Testis (tissue), 2 donors: ENCODE measurements at regions not wholly inside any gene's neighbourhood (a gene's known extent, or its start where the extent isn't known, plus 50 kb on each side); places are given as distances from the start of the nearest gene placed in this dataset.
A peak's percentile ranks its signal among the peaks of the same experiment; 100 is the strongest.

Experiments
- DNase-seq: peaks from one replicate; pipeline ENCODE4 v3.0.0-alpha.2; 2019
- H3K27ac ChIP-seq, 2 donors: fragments of 200-600 bp; sonication (generic); one replicate each; pipeline ENCODE4 v1.5.1; 2019
- H3K27me3 ChIP-seq: fragments of 200-600 bp; sonication (generic); one replicate; pipeline ENCODE4 v1.5.1; 2019
- H3K36me3 ChIP-seq: fragments of 200-600 bp; sonication (generic); one replicate; pipeline ENCODE4 v1.5.1; 2017; ENCODE audit warnings: low read depth; ENCODE audit errors: missing control alignments
- H3K4me1 ChIP-seq: fragments of 200-600 bp; sonication (generic); one replicate; pipeline ENCODE4 v1.5.1; 2019
- H3K4me3 ChIP-seq, 2 donors: fragments of 200-600 bp; sonication (generic); one replicate each; pipeline ENCODE4 v1.5.1; 2017 to 2019
- H3K9me3 ChIP-seq: fragments of 200-600 bp; sonication (generic); one replicate; pipeline ENCODE4 v1.5.1; 2017
- CTCF ChIP-seq, 3 experiments: fragments of 450-650 bp in 2 of 3; fragments of 200-600 bp in 1 of 3; sonication (generic) in 1 of 3; IDR thresholded peaks; one replicate each; pipeline ENCODE4 v1.5.1; 2016 to 2019; ENCODE audit warnings: antibody characterized with exemption in 3 of 3, mild to moderate bottlenecking in 2 of 3, moderate library complexity in 1 of 3
- POLR2A ChIP-seq: fragments of 450-650 bp; IDR thresholded peaks from one replicate; pipeline ENCODE4 v1.6.1; 2017; ENCODE audit warnings: antibody characterized with exemption, mild to moderate bottlenecking, moderate library complexity
- WGBS, 2 donors: methylation state at CpG; one replicate each; pipeline ENCODE4 v1.1.5; 2018; 5-methylcytosine and 5-hydroxymethylcytosine counted together
- intact Hi-C: fragments of 100-400 bp; cut with DNase I; formaldehyde crosslinking; loops from one replicate; pipeline ENCODE4 v1.15.1; 2023; ENCODE audit warnings: low total_unique reads

- no peaks in the 10 kb centered on the region for H3K4me1 ChIP-seq
- 97 to 100% methylated on average over 1 of the region's 1 CpG for WGBS, 2 donors
- no peak for DNase-seq
- no peak overlapping the region for H3K4me3 ChIP-seq
- no peak overlapping the region for H3K27ac ChIP-seq
- no peaks in the 10 kb centered on the region for H3K9me3 ChIP-seq
- no peaks in the 10 kb centered on the region for H3K36me3 ChIP-seq
- intact Hi-C loops, result no loop called here
- no peaks in the 10 kb centered on the region for H3K27me3 ChIP-seq
- TF ChIP-seq POLR2A (no peak), CTCF (IDR thresholded peaks at IDR 0.05) (no peak)
Observed at GRCh38 chr3:124522082-124522625, 208.1 kb upstream of the UMPS start.

- H3K4me1 ChIP-seq, result no peaks in the 10 kb centered on the region
- H3K27me3 ChIP-seq, result no peaks in the 10 kb centered on the region
- no peak overlapping the region for H3K4me3 ChIP-seq
- no peak overlapping the region for H3K27ac ChIP-seq
- H3K9me3 ChIP-seq, result no peaks in the 10 kb centered on the region
- TF ChIP-seq POLR2A (no peak), CTCF (IDR thresholded peaks at IDR 0.05) (peak in 1 of 3 experiments; percentile 9)
- intact Hi-C loops, result no loop called here
- WGBS, 2 donors, result 92 to 100% methylated on average over 1 of the region's 1 CpG
- DNase-seq, result no peak
- H3K36me3 ChIP-seq, result no peaks in the 10 kb centered on the region
Observed at GRCh38 chr3:124526601-124527000, 203.7 kb upstream of the UMPS start.

- H3K9me3 ChIP-seq, result no peaks in the 10 kb centered on the region
- intact Hi-C loops, result no loop called here
- no peak overlapping the region for H3K27ac ChIP-seq
- H3K4me1 ChIP-seq, result no peaks in the 10 kb centered on the region
- TF ChIP-seq POLR2A (no peak), CTCF (IDR thresholded peaks at IDR 0.05) (no peak)
- H3K36me3 ChIP-seq, result no peaks in the 10 kb centered on the region
- no peaks in the 10 kb centered on the region for H3K27me3 ChIP-seq
- no peak for DNase-seq
- WGBS, 2 donors, result 91 to 92% methylated on average over 3 of the region's 3 CpGs
- no peak overlapping the region for H3K4me3 ChIP-seq
Observed at GRCh38 chr3:124529826-124530571, 200.3 kb upstream of the UMPS start.

- no peak overlapping the region for H3K27ac ChIP-seq
- H3K36me3 ChIP-seq, result no peaks in the 10 kb centered on the region
- no peaks in the 10 kb centered on the region for H3K4me1 ChIP-seq
- no peaks in the 10 kb centered on the region for H3K27me3 ChIP-seq
- intact Hi-C loops, result no loop called here
- no peak for DNase-seq
- no peaks in the 10 kb centered on the region for H3K9me3 ChIP-seq
- no peak overlapping the region for H3K4me3 ChIP-seq
- no peak for TF ChIP-seq POLR2A
- no peak for TF ChIP-seq CTCF (IDR thresholded peaks at IDR 0.05)
Observed at GRCh38 chr3:124530916-124531315, 199.3 kb upstream of the UMPS start.

- no peak for DNase-seq
- Histone ChIP-seq H3K27me3 (no peaks in the 10 kb centered on the region), H3K9me3 (no peaks in the 10 kb centered on the region), H3K27ac (no peak overlapping the region), H3K4me3 (no peak overlapping the region), H3K36me3 (no peaks in the 10 kb centered on the region), H3K4me1 (no peaks in the 10 kb centered on the region)
- intact Hi-C loops, result no loop called here
- TF ChIP-seq POLR2A, result no peak
- 97 to 100% methylated on average over 1 of the region's 1 CpG for WGBS, 2 donors
Observed at GRCh38 chr3:124532071-124532470, 198.2 kb upstream of the UMPS start.
